Glomerular visceral epithelial cell (primary cell): ENCODE measurements at regions not wholly inside any gene's neighbourhood (a gene's known extent, or its start where the extent isn't known, plus 50 kb on each side); places are given as distances from the start of the nearest gene placed in this dataset.

Experiments used
- DNase-seq: peaks from one replicate; pipeline ENCODE4 v3.0.0-alpha.2; 2016; ENCODE audit errors: extremely low spot score

- DNase-seq = no peak
Measured at GRCh38 chr21:31410499-31411131, 66.6 kb upstream of the TIAM1 start.

DNA sequence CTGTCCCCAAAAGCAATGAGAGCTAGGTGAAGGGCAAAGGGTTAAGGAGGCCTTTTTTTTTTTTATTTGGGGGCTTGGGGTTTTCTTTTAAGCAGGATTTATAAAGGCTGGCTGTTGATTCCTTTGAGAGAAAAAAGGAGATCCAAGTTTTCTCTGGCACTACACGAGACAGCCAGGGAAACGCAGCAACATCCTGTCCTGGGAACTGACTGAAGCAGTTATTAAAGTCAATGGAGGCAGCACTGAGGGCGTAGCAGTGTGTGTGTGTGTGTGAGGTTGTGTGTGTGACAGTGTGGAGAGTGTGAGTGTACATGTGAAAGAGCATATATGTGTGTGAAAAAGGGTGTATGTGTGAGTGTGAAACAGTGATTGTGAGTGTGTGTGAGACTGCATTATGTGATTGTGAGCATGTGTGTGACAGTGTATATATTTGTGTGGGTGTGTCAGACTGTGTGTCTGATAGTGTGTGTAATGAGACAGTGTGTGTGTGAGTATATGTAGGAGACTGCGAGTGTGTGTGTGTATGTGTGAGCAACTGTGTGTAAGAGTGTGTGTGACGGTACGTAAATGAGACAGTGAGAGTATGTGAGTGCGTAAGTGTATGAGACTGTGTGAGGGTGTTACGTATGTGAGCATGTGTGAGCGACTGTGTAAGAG is 65.9 kb upstream of the TIAM1 start:
- DNase-seq = no peak

DNA sequence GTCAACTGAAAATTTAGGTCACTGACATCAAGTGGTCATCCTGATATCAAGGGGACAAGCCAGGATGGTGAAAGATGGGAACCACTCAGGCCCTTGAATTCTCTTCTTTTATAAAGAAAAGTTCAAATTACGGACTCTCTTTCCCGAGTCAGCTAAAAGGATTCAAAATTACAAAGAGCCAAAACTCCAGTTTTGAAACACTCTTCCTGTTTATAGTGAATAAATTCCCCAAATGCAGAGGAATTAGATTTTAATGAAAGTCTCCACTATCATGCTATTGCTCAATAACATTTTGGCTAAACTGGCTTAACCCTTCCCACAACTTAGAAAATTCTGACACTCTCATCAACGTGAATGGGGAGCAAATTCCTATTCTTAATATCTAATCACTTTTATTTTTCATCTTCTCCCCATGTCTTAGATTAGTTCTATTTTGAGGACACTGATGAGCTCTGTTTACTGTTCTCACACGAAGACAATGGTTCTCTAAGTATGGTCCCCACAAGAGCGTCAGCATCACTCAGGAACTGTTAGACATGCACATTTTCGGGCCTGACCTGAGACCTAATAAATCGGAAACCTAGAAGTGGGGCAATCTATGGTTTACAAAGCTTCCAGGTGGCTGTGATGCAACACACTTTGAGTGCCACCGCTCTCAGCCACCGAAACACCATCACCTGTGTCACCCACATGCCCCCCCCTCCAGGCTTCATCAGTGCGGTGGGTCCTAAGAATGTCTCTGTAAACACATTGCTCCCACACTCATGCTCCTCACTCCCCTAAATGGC is 64.4 kb upstream of the TIAM1 start:
- no peak for DNase-seq

DNA sequence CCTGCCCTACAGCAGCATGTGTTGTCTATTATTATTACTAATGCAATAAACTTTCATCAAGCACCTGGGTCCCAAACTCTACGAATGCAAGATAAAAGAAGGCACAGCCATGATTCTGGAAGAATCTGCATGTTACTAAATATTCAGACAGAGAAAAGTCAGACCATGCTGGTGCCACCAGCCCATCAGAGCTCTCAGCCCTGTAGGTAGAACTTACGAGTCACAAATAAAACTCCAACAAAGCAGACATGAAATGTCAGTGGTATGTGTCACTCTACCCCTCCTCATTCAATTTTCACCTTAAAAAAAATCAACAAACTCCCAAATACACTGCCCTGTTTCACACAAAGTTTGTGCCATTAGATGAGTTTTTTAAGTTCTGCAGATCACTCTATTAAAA is 62.4 kb upstream of the TIAM1 start:
- DNase-seq = no peak

DNA sequence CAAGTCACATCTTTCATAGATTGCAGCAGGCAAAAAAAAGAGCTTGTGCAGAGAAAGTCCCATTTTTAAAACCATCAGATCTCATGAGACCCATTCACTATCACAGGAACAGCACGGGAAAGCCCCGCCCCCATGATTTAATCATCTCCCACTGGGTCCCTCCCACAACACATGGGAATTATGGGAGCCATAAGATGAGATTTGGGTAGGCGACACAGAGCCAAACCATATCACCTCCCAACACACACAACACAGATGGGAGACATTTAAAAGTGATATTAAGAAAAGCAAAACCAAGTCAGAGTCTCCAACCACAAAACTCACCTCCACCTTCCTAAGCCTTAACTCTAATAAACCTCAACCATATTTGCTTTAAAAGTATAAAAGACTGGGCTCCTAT is 61.5 kb upstream of the TIAM1 start:
- no peak for DNase-seq

DNA sequence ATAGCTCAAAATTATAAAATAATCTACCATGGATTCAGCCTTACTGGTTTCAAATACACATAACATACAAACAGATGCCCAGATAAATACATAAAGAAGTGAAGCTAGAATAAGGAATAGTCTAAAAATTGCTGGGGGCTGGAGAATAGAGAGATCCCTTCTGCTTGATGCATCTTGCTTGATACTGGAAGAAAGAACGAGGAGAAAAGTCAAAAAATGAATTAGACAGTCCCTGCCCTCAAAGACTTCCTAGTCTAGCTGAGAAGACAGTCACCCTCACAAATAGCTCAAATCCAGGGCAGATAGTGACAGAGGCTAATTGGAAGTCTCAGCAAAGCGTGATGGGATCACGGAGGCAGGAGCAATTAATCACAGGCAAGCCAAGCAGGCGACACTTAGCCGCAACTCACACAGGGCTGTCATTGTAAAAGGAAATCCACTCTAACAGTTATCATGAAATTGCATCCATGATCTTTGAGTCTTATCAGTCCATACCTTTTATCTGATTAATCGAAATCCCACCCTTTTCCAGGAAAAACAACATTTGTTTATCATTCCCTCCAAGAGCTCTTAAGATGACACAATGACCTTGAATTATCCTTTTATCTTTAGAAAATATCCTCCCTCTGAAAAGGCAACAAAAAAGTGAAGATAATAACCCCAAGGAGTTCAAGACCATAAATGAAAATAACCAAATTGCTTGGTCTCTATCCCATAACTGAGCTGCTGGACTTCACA is 59.7 kb upstream of the TIAM1 start:
- DNase-seq = no peak

DNA sequence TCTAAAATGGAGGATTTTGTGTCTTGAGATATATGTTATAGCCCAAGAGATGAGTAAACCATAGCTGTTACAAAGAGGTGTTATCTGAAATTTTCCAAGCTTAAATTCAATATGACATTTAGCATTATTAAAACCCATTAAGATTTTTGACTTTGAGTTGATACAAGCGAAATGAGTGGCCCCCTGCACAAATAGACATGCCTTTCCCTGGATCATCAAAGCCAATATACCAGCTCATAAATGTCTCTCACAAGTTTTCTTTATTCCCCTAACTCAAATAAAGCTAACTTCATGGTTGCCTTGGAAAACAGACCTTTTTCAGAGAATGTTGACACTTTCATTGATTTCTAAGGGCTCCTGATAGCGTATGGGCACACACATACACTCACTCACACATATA is 55.5 kb upstream of the TIAM1 start:
- no peak for DNase-seq

DNA sequence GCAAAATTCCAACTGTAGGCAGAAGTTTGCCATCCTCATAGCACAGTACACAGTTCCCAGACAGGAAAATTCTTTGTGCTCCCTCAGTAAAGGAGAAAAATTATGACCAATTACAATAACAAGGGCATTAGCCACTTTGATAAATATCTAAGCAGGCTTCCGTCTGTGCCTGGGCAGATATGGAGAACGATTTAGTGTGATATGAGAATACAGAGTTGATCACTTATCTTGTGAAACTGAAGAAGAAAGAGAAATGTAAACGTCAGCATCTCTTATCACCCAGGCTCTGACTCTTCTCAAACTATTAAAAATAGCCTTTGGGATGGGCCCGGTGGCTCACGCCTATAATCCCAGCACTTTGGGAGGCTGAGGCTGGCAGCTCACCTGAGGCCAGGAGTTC is 54.5 kb upstream of the TIAM1 start:
- no peak for DNase-seq

DNA sequence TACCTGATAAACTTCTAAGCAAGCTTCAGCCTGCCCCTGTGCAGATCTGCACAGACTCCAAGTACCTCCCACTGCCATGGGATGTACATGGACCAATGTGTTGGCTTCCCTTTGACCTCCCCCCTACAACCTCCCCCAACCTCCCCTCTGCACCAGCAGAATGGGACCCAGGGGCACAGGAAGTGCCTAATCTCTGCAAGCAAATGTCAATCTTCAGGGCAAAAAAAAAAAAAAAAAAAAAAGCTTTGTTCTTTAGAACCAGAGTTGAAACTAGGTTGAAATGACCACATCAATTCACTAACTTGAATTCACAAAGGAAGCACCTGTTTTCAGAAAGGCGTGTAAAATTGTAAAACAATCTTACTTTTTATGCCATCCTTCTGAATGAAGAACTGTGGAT is 53.9 kb upstream of the TIAM1 start:
- DNase-seq = no peak

DNA sequence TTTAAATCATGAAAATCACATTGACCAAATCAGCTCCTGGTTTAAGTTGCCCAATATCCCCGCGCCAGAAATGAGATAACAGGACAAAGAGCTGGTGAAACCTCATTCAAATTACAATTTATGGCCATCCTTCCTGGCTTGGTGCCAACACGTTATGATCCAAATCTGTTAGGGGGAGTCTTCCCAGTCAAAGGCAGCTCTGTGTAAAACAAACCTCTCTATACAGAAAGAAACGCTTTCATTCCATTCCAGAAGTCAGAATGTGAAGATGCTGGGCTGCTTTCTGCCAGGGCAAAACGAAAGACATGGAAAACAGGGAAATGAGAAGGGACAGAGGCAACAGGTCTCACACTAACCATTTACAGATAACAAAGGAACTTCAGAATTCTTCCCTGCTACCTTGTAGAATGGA is 53.5 kb upstream of the TIAM1 start:
- DNase-seq = no peak

DNA sequence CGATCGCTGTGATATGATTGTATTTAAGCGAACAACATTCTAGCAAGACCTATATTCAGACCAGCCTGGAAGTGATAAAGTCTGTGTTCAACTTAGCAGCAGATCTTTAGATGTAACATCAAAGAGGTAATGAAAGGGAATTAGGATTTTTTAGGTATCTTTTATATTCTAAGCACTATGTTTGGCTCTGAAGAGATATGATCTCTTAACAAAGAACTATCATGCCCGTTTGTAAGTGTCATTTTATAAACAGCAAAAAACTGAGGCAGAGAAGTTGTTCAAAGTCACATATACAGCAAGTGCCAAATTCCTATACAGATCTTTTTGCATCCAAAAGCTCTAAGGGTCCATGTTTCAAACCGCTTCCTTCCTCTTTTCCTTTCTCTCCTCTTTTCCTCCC is 53.0 kb upstream of the TIAM1 start:
- DNase-seq = no peak

GRCh38 chr21:31396399-31396798 is 52.3 kb upstream of the TIAM1 start:
- no peak for DNase-seq

DNA sequence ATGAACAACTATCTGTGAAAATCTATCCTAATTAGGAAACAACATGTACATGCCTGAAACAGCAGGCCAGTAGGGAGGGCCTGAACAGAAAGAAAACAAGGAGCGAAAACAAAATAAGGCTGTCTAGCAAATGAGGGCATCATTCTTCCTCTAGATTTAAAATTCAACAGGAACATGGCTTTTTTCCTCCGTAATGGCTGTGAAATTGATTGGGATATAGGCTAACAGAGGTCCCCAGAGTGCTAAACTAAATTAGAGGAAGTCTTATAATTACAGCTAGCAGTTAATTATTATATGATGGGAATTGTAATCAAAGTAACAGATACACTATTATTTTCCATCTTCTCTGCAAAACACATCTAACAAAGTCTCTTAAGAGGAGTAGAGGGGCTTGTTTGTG is 51.7 kb upstream of the TIAM1 start:
- no peak for DNase-seq

- DNase-seq = no peak
Measured at GRCh38 chr21:31395268-31395667, 51.2 kb upstream of the TIAM1 start.

DNA sequence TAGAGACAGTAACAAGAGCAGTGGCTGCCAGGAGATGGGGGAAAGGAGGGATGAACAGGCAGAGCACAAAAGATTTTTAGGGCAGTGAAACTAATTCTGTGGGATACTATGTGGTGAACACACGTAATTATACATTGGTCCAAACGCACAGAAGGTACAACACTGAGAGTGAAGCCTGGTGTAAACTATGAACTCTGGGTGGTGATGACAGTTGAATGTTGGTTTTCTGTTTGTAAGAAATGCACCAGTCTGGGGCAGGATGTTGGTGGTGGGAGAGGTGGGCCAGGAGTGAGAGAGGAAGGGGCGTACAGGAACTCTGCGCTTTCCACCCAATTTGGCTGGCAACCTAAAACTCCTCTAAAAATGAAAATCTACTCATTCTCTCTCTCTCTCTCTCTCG is 50.2 kb upstream of the TIAM1 start:
- no peak for DNase-seq
